Right ventricle myocardium superior (tissue), 1 donor: ENCODE measurements at regions not wholly inside any gene's neighbourhood (a gene's known extent, or its start where the extent isn't known, plus 50 kb on each side); places are given as distances from the start of the nearest gene placed in this dataset.
"Not testable (repeated sequence)": the region's sequence is repeated elsewhere in the genome, so short reads cannot be mapped to it uniquely, and the experiment has no call there.

Source experiments
- ATAC-seq: fragments of 200-7000 bp; cut with Tn5 transposase; one replicate; pipeline ENCODE4 v1.9.1; 2020; ENCODE audit warnings: mild to moderate bottlenecking; ENCODE audit not compliant: poor library complexity
- DNase-seq: peaks from one replicate; pipeline ENCODE4 v3.0.0-alpha.2; 2020
- intact Hi-C: fragments of 100-400 bp; cut with DNase I; formaldehyde crosslinking; loops from one replicate; pipeline ENCODE4 v1.11.2; 2022
- donor health status: DM: no; HTN: yes; CAD: no; lungs with severe emphysema.

DNA sequence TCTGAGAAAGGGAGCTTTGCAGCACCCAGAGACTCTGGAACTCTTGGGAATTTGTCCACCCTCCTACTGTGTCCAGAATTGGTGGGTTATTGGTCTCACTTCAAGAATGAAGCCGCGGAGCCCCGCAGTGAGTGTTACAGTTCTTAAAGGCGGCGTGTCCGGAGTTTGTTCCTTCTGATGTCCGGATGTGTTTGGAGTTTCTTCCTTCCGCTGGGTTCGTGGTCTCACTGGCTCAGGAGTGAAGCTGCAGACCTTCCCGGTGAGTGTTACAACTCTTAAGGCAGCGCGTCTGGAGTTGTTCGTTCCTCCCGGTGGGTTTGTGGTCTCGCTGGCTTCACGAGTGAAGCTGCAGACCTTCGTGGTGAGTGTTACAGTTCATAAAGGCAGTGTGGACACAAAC lies 824.7 kb downstream of the LRRTM4 start:
- intact Hi-C loops, ATAC-seq, DNase-seq: not testable (repeated sequence)

DNA sequence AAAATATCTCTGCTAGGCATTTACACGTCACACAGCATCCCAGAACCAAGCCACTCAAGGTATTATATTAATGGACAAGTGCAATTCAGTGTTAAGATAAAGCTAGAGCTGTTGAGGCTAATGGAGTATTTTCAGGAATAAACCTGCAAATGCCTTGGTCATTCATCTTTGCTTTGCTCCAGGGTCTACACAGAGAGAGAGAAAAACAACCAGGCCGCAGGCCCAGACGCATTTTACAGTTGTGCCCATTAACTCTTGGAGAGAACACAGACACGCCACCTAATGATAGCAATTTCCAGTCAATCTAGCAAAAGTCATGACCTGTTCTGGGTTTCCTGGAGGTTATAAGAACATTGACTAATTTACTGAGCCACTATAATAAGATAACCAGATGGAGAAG lies 829.3 kb downstream of the LRRTM4 start:
- DNase-seq: no peak
- intact Hi-C loops: no loop called here
- ATAC-seq: no peak

DNA sequence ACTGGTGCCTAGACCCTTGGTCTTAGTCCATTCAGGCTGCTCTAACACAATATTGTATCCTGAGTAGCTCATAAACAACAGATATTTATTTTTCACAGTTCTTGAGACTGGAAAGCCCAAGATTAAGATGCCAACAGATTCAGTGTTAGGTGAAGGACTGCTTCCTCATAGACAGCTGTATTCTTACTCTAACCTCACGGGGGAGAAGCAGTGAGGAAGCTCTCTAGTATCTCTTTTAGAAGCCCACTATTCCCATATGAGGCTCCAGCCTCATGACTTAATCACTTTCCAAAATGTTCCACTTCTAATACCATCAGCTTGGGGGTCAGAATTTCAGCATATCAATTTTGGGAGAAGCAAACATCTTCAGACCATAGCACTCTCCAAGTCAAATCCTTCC lies 833.4 kb downstream of the LRRTM4 start:
- intact Hi-C loops: no loop called here
- DNase-seq: no peak

DNA sequence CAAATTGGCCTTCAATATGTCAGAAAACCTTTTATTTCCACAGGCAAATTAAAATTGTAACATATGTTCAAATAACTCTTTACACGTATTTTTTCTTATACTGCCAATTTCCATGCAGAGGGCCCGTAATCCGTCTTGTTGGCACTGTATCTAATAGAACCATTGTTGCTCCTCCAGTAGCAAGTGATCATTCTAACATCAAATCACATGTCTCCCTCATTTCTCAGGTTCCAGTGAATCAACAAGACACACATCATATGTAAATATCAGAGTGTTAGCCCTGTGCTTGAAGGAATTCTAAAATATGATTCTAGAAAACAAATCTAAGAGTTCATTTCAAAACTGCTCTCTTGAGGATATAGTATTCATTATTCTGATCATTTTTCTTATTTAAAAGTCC lies 834.3 kb downstream of the LRRTM4 start:
- ATAC-seq (no peak), DNase-seq (no peak)
- intact Hi-C loops: no loop called here

More for the DNA sequence above, 833.4 kb downstream of the LRRTM4 start:
- no peak for ATAC-seq

DNA sequence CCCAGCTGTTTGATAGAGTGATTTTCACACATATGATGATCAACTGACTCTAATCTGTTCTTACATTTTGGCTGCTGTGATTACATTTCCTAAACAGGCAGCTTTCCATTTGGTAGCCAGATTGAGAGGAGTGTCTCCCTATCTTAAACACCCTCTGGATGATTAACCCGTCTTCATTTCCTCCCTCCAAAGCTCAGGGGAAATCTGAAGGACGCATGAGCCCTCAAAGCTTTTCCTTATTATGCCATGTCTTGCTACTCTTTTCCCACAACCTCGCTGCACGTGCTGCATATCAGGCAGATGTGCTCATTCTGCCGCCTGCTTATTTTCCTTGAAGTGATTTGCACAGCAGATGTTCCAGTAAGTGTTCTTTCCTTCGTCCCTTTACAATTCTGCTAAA lies 837.4 kb downstream of the LRRTM4 start:
- intact Hi-C loops: no loop called here

DNA sequence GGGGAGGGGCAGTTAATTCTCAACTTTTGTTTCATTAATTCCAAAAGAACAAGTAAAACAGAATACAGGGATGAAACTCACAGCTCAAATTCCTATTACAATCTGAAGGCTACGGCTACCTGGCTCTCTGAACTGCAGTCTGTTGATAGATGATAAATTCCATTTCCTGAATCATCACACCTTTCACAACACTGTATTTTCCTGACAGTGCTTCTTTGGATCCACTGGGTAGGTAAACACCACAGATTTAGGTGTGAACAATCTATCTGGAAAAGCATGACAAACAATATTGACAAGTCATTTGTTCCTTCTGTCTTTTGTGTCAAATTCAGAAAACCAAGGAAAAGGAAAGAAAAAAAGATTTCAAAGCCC lies 843.2 kb downstream of the LRRTM4 start:
- DNase-seq: no peak
- intact Hi-C loops: no loop called here
- no peak for ATAC-seq

More for the DNA sequence above, 837.4 kb downstream of the LRRTM4 start:
- no peak for DNase-seq
- no peak for ATAC-seq

DNA sequence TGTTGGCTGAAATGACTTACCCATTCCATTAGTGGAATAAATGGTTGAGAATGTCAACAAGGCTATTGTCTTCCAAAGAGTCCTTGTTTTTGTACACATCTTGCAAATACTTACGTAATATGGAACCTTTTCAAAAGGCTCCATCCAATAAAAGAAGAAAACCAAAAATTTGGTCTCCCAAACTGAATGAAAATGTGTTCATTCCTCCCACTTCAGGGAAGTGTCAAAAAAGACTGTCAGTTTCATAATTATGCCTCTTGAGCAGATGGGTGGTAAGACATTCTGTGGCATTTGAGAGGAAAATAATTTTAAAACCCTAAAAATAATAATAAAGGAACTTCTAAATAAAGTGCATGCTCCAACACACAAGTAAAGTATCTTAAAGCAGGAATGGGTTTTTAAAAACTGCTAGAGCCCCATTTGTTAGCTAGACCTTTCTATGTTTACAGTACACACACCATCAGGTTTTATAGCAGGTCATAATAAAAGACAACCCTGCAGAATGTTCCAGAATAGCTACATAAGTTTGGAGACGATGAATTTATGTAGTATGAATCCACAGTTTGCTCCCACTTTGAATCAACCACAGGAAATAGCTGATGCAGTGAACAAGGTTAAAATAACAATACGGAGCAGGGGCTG lies 843.7 kb downstream of the LRRTM4 start:
- ATAC-seq (no peak), DNase-seq (no peak)
- intact Hi-C loops: no loop called here

DNA sequence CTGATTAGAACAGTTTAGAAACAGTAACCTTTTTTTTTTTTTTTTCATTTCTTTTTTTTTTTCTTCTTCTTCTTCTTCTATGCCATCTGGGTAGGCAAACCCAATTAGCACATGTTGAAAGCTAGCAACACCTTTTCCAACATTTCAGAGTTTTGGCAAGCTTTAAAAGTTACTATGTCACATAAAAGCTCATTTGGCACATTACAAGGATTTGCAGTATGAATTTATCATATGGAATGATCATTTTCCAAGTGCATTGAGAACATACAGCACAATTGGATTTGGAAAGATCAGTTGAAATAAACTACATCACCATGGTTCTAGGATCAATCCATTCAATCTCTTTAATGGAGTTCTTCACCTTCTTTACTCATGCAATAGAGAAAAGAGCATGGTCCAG lies 847.0 kb downstream of the LRRTM4 start:
- intact Hi-C loops: no loop called here
- DNase-seq (no peak), ATAC-seq (no peak)

DNA sequence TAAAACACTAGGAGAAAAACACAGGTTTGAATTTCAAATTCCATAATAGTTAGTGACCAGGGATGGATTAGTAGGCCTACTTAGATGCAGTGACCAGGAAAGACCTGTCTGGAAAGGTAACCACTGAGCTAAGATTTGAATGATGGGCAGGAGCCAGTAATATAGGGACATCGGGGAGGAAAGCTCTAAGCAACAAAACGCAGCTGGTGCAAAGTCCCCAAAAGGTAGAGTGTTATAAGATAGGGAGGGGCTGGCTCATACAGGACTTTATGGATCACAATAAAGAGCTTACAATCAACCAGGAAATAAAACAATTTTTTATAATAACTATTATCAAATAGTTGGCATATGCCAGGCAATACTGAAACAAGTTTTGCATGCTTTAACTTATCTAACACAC lies 849.4 kb downstream of the LRRTM4 start:
- DNase-seq: no peak
- ATAC-seq: no peak
- intact Hi-C loops: no loop called here

DNA sequence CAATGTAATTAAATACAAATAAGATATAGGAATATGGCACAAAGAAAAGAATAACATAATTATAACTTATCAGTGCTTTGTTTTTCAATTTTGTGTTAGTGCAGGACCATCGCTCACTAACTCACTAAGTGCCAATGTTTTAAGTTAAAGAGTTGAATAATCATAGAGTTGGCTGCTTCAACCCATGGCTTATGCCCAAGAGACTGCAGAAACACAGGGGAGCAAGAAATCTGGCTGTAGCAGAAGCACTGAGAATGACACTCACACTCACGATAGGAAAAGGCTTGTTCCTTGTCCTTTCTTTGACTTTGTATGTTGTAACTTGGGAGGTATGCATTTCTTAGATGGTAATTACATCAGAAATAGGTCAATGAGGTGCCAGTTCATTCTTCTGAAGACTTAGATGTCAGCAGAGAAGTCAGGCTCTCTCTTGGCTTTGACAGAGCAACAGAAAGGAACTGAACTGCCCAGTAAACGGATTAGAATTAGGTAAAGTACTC lies 852.2 kb downstream of the LRRTM4 start:
- DNase-seq: no peak
- no peak for ATAC-seq
- intact Hi-C loops: no loop called here

DNA sequence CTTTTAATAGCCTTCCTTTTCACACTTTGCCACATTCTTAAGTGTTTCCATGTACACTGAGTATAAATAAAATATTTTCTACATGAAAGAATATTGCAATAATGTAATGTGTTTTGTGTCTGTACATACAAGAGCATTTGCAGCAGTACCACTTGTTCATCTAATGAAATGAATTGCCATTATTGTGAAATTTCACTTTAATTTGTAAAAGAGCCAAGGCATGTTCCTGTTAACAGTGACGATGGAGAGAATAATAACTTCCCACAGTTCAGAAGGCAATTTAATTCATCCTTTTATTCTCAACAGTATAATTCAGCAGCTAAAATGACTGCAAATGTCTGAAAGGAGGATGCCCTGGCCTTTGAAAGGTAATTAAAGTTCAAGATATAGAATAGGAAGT lies 853.9 kb downstream of the LRRTM4 start:
- intact Hi-C loops: no loop called here
- no peak for ATAC-seq
- no peak for DNase-seq

DNA sequence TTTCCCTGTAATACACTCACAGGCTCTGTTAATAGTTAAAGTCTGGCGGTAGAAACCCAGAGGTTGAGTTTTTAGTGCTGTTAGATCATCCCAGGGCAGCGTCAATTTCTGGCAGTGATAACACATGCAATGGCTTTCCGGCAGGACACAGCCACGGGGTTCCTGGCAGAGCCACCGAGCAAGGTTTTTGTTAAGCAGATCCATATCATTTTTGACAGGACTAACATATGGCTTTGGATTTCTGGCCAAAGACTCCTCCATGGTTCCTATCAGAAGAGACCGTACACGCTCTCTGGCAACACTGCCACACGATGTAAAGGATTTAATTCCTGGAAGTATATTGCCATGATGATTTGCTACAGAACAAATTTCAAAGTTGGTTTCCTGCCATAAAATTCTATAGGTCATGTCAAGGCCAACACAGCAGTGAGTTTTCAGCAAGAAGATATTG lies 854.3 kb downstream of the LRRTM4 start:
- ATAC-seq: peak; percentile 41

DNA sequence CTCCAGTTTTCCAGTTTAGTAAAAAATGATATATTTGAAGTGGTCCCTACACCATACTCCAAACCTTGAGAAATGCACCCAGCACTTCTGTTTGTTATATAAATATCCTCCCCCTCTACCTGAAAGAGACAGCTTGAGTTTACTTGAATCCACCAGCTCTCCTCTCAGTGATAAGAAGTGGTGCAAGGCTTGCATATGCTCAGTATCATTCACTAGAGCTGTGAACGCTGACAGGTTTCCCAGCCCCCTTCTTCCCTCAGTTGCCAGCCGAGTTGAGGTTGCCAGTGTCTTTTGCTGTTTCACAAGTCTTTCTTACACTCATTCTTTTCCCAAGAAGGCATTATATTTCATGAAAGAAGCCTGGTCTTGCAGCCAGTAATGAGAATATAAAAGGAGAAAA lies 880.0 kb downstream of the LRRTM4 start:
- no peak for DNase-seq

More for the DNA sequence above, 854.3 kb downstream of the LRRTM4 start:
- intact Hi-C loops: no loop called here
- DNase-seq: no peak

DNA sequence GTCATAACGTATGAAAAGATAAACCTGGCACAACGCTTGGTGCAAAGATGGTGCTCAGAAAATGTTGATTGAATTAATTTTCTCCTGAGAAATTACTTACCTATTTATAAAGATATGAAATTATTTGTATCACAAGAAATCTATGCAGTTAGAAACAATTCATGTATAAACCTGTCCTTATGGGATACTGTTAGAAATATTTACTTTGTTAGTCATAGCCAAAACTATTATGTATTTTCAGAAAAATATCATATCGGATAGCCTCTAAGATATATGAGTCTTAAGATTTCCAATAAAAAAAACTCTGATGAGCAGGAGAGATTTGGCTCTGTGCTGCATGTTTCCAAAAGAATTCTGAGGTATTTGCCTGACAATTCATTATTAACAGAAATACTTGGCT lies 880.7 kb downstream of the LRRTM4 start:
- DNase-seq: no peak
- no peak for ATAC-seq
- intact Hi-C loops: no loop called here

More for the DNA sequence above, 880.0 kb downstream of the LRRTM4 start:
- peak; percentile 89 for ATAC-seq
- intact Hi-C loops: no loop called here

DNA sequence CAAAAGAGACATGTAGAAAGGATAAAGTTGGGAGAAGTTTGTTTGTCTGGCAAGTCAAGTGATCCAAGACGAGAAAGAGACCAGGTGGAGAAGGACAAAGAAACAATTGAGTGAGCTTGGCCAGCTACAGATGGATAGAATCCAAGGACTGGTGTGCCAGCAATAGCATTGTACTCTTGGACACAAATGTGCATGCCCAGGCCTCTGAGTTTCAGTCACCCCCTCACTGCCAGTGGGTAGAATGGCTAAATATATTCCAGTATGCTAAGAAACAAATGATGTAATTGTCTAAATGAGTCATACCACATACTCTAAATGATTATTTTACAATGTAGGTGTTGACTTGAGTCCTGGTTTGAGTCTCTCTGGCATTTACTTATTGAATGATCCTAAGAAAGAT lies 881.3 kb downstream of the LRRTM4 start:
- intact Hi-C loops: no loop called here
- ATAC-seq: peak; percentile 98
- DNase-seq: peak; percentile 39

DNA sequence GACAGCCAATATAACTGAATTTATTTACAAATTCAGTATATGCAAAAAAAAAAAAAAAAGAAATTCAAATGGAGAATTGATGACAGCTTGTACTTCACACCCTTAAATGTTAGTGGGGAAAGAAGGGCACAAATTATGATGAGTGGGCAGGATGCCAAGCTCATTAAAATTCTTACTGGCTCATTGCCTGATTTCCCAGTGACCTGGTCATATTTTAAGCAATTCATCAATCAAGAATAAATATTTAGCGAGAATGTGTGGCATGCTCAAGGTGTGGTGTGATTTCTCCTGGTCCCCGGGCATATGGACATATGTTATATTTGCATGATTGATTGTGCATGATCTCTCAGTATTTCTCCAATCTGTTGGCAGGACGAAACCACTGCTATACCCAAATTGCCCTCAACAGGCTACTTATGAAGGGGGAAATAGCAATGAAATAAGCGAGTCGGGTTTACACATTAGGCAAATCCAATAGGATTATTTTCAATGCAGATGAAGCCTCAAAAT lies 883.0 kb downstream of the LRRTM4 start:
- intact Hi-C loops: no loop called here
- ATAC-seq: no peak
- DNase-seq: no peak

DNA sequence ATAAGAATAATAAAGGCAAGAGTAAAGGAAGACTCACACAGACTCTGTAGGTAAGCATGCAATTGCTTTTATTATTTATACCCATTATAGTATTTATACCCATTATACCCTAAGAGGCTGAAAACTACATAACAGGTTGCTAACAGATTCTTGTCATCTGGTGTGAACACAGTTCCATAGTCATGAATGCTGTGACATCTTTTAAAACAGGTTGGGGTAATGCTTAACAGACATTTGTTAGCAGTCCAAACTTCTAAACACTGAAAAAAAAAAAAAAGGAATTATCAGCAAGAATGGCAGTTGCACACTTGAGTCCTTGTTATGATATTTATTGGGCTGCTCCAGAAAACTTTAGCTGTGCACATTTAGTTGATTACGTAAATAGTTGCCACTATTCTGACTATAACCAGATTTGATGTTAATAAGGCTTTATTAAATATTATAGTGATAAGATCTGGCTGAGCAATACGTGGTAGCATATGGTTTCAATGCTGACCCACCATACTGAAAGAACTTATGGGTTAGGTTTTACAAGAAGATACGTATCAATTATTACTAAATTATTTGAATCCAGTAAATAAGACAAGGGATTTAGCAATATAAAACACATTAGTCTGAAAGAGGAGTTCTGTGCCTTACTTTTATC lies 888.8 kb downstream of the LRRTM4 start:
- intact Hi-C loops: no loop called here
- DNase-seq (no peak), ATAC-seq (no peak)

DNA sequence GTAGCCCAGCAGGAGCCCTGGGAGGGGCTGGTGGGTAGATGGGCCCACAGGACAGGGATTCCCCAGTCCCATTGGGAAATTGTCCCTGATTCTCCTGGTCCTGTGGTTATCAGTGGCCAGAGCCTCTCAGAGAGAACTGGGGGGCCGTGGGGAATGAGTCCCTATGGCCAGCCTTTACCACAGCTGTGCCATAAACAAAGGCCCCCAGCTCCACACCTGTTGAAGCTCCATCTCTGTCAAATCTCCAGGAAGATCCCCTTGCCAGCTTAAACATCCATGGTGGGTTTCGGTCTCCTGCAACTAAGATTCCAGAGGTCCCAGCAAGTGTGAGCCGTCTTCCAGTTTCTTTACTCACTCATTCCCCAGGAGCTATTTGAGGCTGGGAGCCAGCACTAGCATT lies 897.1 kb downstream of the LRRTM4 start:
- intact Hi-C loops: no loop called here
- ATAC-seq (no peak), DNase-seq (no peak)

DNA sequence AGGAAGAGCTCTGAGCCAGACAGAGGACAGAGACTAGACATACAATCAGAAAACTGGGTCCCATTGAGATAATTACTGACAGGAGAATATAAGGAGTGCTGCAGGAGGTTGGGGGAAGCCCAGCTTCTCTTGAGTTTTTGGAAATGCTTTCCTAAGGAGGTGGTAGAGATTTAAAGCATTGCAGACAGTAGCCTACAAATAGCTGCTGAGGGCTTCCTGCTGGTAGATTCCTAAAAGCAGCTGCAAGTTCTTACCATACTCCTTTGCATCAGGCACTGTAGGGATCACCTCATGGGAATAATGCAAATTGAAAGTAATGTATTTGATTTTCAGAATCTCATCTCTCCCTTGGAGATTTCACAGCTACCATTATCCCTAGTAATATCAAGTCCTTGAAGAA lies 902.6 kb upstream of the GCFC2 start:
- intact Hi-C loops: no loop called here
- ATAC-seq: no peak
- no peak for DNase-seq

DNA sequence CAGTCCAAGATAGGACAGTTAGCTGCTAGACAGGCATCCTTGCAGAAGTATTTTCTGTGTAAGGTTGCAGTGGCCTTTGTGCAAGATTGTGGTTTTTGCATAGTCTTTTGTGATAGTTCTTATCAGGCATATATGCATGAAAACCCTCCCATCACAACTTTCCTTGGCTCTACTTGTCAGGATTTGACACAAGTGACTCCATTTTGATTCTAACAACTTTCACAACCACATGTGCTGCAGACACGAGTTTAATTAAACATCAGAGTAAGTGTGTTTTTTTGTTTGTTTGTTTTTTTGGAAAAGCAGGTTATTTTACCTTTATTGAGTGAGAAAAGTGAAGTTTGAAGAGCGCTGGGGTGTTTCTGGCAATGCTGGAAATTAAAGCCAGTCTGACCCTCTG lies 902.0 kb upstream of the GCFC2 start:
- intact Hi-C loops: no loop called here
- DNase-seq (no peak), ATAC-seq (no peak)
